ENCODE measurements at regions not wholly inside any gene's neighbourhood (a gene's known extent, or its start where the extent isn't known, plus 50 kb on each side); places are given as distances from the start of the nearest gene placed in this dataset.

DNA sequence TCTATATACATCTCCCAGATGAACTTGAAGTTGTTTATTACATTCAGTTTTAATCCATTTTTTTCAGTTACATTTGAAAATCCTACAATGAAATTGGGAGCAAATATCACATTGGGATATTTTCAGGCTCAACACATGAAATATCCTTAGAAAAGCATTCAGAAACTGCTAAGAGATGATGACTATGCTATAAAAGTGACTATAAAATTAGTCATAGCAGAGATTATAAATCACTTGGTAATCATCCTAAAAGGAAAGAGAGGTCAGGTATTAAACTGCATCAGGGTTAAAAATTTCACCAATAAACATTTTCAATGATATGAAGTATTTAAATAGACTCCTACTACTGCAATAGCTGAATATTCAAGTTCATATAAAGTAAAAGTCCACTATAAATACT, 987.7 kb downstream of the GRIK2 start:
- Histone ChIP-seq H3K36me3 (no peaks in the 10 kb centered on the region), H3K27ac (no peak overlapping the region), H3K4me3 (no peak overlapping the region), H3K27me3 (no peaks in the 10 kb centered on the region), H3K4me1 (no peaks in the 10 kb centered on the region), H3K9me3 (no peaks in the 10 kb centered on the region)
- no peak for DNase-seq (ENCODE audit: low spot score in 2 of 2)
- TF ChIP-seq, protein P1, sequence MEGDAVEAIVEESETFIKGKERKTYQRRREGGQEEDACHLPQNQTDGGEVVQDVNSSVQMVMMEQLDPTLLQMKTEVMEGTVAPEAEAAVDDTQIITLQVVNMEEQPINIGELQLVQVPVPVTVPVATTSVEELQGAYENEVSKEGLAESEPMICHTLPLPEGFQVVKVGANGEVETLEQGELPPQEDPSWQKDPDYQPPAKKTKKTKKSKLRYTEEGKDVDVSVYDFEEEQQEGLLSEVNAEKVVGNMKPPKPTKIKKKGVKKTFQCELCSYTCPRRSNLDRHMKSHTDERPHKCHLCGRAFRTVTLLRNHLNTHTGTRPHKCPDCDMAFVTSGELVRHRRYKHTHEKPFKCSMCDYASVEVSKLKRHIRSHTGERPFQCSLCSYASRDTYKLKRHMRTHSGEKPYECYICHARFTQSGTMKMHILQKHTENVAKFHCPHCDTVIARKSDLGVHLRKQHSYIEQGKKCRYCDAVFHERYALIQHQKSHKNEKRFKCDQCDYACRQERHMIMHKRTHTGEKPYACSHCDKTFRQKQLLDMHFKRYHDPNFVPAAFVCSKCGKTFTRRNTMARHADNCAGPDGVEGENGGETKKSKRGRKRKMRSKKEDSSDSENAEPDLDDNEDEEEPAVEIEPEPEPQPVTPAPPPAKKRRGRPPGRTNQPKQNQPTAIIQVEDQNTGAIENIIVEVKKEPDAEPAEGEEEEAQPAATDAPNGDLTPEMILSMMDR (IDR thresholded peaks at IDR 0.05): no peak
- TF ChIP-seq POLR2A (IDR thresholded peaks at IDR 0.05): no peak
- TF ChIP-seq EP300 (IDR thresholded peaks at IDR 0.05): no peak

DNA sequence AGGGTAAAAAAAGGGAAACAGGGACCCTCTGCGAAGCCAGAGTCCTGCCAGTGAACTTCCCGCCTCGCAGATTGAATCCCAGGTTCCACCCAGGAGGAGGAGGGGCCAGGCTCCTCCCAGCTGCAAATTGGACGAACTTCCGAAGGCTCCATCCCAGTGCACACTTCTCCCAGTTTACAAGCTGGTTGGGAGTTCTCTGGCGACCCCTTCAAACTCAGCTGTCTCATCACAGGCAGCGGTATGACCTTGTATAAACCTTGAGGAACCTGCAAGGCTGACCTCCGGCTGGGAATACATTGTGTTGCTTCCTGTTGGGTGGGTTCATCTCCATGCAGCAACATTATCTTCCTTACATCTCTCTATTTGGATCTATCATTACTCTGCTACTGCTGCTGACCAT, 962.7 kb downstream of the GRIK2 start:
- Histone ChIP-seq H3K9me3 (no peaks in the 10 kb centered on the region), H3K27me3 (no peaks in the 10 kb centered on the region), H3K4me1 (no peaks in the 10 kb centered on the region), H3K4me3 (no peak overlapping the region), H3K27ac (no peak overlapping the region), H3K36me3 (no peaks in the 10 kb centered on the region)
- WGBS, 2 donors: 81 to 85% methylated on average over 8 of the region's 8 CpGs
- no peak for DNase-seq (ENCODE audit: low spot score in 2 of 2)
- TF ChIP-seq, protein P1 (IDR thresholded peaks at IDR 0.05): no peak
- no peak for TF ChIP-seq EP300 (IDR thresholded peaks at IDR 0.05)
- TF ChIP-seq POLR2A (IDR thresholded peaks at IDR 0.05): no peak

DNA sequence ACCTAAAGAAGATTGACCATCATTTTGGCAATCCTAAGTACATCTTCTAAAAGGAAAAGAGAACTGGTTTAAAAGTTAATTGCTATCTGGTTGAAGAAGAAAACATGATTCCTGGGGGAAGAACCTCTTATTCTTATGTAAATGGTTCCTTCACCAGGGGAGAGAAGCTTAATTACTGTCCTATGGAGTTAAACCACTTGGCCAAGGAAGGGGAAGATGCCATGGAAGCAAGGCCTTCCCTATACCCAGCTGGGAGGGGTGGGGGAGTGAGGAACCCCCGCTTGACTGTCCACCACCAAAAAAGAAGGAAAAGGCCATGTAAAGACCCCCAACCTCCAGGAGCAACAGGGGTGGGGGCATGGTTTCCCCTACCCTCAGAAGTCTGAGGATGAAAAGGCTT, 962.1 kb downstream of the GRIK2 start:
- H3K9me3 ChIP-seq: no peaks in the 10 kb centered on the region
- 69 to 79% methylated on average over 1 of the region's 1 CpG for WGBS, 2 donors
- no peaks in the 10 kb centered on the region for H3K27me3 ChIP-seq
- no peaks in the 10 kb centered on the region for H3K36me3 ChIP-seq
- no peaks in the 10 kb centered on the region for H3K4me1 ChIP-seq
- no peak overlapping the region for H3K27ac ChIP-seq
- H3K4me3 ChIP-seq: no peak overlapping the region
- TF ChIP-seq POLR2A (IDR thresholded peaks at IDR 0.05) (no peak), EP300 (IDR thresholded peaks at IDR 0.05) (no peak)
- TF ChIP-seq, protein P1 (IDR thresholded peaks at IDR 0.05): no peak
- no peak for DNase-seq (ENCODE audit: low spot score in 2 of 2)

DNA sequence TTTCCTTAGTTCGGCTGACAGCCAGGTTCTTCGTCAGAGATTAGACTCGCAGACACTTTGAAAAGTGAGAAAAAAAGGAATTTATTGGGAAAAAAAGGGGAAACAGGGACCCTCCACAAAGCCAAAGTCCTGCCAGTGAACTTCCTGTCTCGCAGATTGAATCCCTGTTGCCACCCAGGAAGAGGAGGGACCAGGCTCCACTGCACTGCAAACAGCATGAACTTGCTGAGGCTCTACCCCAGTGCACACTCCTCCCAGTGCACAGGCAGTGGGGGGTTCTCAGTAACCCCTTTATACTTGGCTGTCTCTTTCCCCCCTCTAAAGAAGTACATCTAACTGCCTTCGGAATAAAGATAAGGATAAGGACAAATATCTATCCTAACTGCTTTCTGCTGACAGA, 959.0 kb downstream of the GRIK2 start:
- H3K4me1 ChIP-seq: no peaks in the 10 kb centered on the region
- TF ChIP-seq EP300 (IDR thresholded peaks at IDR 0.05) (no peak), POLR2A (IDR thresholded peaks at IDR 0.05) (no peak)
- TF ChIP-seq, protein P1 (IDR thresholded peaks at IDR 0.05): no peak
- no peaks in the 10 kb centered on the region for H3K36me3 ChIP-seq
- no peak overlapping the region for H3K27ac ChIP-seq
- no peaks in the 10 kb centered on the region for H3K9me3 ChIP-seq
- H3K4me3 ChIP-seq: no peak overlapping the region
- 80 to 82% methylated on average over 5 of the region's 5 CpGs for WGBS, 2 donors
- no peak for DNase-seq (ENCODE audit: low spot score in 2 of 2)
- no peaks in the 10 kb centered on the region for H3K27me3 ChIP-seq

DNA sequence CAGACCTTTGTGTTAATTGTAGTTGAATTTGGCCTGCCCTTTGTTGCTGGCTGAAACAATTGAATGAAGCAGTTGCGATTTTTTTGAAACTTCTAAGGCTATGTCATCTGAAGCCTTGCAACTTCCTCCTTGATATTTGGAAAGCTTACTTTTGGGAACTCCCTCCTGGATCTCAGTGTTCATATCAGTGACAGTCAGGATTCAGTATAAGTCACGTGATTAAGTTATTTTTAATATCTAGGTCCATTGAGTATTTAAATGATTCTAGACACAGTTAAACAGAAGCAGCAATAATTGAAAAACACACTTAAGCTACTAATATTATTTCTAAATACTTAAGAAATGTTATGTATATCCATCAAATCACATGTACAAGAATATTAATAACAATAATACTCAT, 951.3 kb downstream of the GRIK2 start:
- no peak overlapping the region for H3K4me3 ChIP-seq
- H3K4me1 ChIP-seq: no peaks in the 10 kb centered on the region
- 76 to 88% methylated on average over 2 of the region's 2 CpGs for WGBS, 2 donors
- H3K27me3 ChIP-seq: no peaks in the 10 kb centered on the region
- no peaks in the 10 kb centered on the region for H3K36me3 ChIP-seq
- H3K27ac ChIP-seq: no peak overlapping the region
- no peak for DNase-seq (ENCODE audit: low spot score in 2 of 2)
- TF ChIP-seq POLR2A (IDR thresholded peaks at IDR 0.05) (no peak), EP300 (IDR thresholded peaks at IDR 0.05) (no peak)
- TF ChIP-seq, protein P1 (IDR thresholded peaks at IDR 0.05): no peak
- H3K9me3 ChIP-seq: no peaks in the 10 kb centered on the region

Measured in tibial nerve (tissue), 4 donors.